ENCODE measurements at regions not wholly inside any gene's neighbourhood (a gene's known extent, or its start where the extent isn't known, plus 50 kb on each side); places are given as distances from the start of the nearest gene placed in this dataset.
"Not testable (repeated sequence)": the region's sequence is repeated elsewhere in the genome, so short reads cannot be mapped to it uniquely, and the experiment has no call there.

DNA sequence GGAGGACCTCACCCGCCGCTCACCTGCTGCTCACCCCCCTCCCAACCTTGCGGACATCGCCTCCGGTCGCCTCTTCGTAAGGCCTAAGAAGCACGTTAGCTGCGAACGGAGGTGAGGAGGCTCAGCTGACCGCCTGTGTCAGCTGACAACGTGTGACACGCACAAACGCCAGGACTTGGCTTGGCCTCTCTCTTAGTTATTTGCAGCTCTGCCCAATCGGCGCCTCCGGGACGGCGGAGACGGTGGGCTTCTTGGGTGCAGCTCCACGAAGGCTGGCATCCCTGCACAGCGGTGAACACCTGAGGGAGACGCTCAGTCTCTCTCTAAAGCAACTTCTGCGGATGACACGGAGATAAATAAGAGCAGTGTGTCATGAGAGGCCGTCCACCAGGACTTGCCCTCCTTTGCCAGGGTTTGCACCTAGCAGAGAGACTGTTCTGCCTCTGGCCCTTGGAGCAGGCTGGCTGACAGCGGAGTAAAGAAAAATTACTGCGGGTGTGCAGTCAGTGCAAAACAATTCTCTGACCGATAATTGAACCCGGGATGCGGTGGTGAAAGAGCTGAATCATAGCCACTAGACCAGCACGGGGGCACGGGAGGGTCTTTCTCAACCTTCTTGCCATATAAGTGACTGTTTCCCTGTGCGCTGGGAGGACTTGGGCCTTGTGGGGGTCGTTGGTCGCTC, 318.9 kb downstream of the FAM72C start:
- Histone ChIP-seq H3K4me3 (ENCODE audit: low read length, poor library complexity, severe bottlenecking) (no peak overlapping the region), H4K20me1 (ENCODE audit: insufficient read depth, low read length, poor library complexity, severe bottlenecking) (no peaks in the 10 kb centered on the region), H3K9ac (ENCODE audit: low read depth, low read length, poor library complexity, severe bottlenecking) (no peak overlapping the region), H3K9me3 (ENCODE audit: insufficient read depth, low read depth, low read length) (no peaks in the 10 kb centered on the region; the same call in 1 of the 2 replicates), H3K36me3 (ENCODE audit: insufficient read depth, low read length) (no peaks in the 10 kb centered on the region), H3F3A (ENCODE audit: low read depth) (no peaks in the 10 kb centered on the region), H3K27me3 (ENCODE audit: insufficient read depth, low read length, poor library complexity, severe bottlenecking) (no peaks in the 10 kb centered on the region), H2AFZ (ENCODE audit: low read length) (no peak overlapping the region), H3K79me2 (ENCODE audit: insufficient read depth, low read length) (no peaks in the 10 kb centered on the region), H3K4me1 (ENCODE audit: insufficient read depth, low read length, poor library complexity, severe bottlenecking) (no peaks in the 10 kb centered on the region), H3K4me2 (ENCODE audit: low read depth, low read length, poor library complexity, severe bottlenecking) (no peak overlapping the region), H3K9me2 (replicated peaks; ENCODE audit: low read depth, low read length) (no peaks in the 10 kb centered on the region)
- TF ChIP-seq CTCF (conservative IDR thresholded peaks at IDR 0.05; ENCODE audit: low read length), result no peak
- no peak for TF ChIP-seq EZH2phosphoT487 (IDR thresholded peaks at IDR 0.05; ENCODE audit: borderline replicate concordance)

DNA sequence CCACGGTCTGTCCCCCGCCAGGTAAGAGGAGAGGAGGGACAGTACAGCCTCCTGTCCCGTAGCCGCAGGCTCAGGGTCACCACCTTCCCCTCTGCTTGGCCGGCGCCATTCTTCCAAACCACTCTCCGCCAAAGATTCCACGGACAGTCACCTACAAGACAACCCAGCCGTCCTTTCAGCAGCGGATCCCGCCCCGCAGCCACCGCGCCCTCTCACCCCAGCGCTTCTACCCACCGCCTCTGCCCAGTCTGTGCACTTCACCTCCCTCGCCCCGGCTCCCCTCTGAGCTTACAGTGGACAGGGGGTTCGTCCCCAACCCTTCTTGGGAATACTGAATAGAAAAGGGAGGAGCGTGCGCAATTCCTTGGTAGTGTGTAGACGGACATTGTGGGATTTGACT, 319.6 kb downstream of the FAM72C start:
- Histone ChIP-seq H3K79me2 (ENCODE audit: insufficient read depth, low read length) (no peaks in the 10 kb centered on the region), H3K4me1 (ENCODE audit: insufficient read depth, low read length, poor library complexity, severe bottlenecking) (no peaks in the 10 kb centered on the region), H3K9ac (ENCODE audit: low read depth, low read length, poor library complexity, severe bottlenecking) (no peak overlapping the region), H4K20me1 (ENCODE audit: insufficient read depth, low read length, poor library complexity, severe bottlenecking) (no peaks in the 10 kb centered on the region), H3K4me3 (ENCODE audit: low read length, poor library complexity, severe bottlenecking) (no peak overlapping the region), H3K4me2 (ENCODE audit: low read depth, low read length, poor library complexity, severe bottlenecking) (no peak overlapping the region), H3K9me3 (ENCODE audit: insufficient read depth, low read depth, low read length) (no peaks in the 10 kb centered on the region; the same call in 1 of the 2 replicates), H2AFZ (ENCODE audit: low read length) (no peak overlapping the region), H3K36me3 (ENCODE audit: insufficient read depth, low read length) (no peaks in the 10 kb centered on the region), H3K9me2 (replicated peaks; ENCODE audit: low read depth, low read length) (no peaks in the 10 kb centered on the region), H3K27me3 (ENCODE audit: insufficient read depth, low read length, poor library complexity, severe bottlenecking) (no peaks in the 10 kb centered on the region), H3F3A (ENCODE audit: low read depth) (no peaks in the 10 kb centered on the region)
- no peak for TF ChIP-seq EZH2phosphoT487 (IDR thresholded peaks at IDR 0.05; ENCODE audit: borderline replicate concordance)
- TF ChIP-seq CTCF (conservative IDR thresholded peaks at IDR 0.05; ENCODE audit: low read length), result no peak

DNA sequence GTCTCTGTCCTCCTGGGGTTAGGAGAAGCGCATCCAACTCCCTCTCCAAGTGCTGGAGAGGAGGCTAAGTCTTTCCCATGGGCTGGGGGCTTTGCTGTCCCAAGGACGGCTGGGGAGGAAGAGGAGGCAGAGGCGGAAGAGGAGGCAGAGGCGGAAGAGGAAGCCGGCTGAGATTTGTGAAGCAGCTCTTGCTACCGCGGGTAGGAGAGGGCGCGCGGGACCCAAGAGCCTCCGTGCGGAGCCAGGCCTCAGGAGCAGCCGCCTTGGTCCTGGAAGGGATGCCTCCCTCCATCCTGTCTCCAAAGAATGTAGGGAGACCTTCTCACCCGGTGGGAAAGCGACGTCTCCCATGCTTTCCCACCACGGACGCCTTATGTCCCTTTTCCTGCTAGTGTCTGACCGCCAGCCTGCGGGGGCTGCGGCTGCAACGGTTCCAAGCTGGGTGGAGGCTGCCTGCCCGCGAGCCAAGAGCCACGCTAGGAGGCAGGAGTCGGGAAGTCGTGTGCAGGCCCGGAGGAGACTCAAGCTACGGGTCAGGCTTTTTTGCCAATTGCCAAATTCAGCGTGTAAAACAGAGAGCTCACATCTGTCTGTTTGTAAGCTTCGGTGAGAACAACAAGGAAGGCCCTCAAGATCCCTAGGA, 320.3 kb downstream of the FAM72C start:
- Histone ChIP-seq H3K36me3 (ENCODE audit: insufficient read depth, low read length) (no peaks in the 10 kb centered on the region), H2AFZ (ENCODE audit: low read length) (no peak overlapping the region), H3K4me3 (ENCODE audit: low read length, poor library complexity, severe bottlenecking) (no peak overlapping the region), H3K4me1 (ENCODE audit: insufficient read depth, low read length, poor library complexity, severe bottlenecking) (no peaks in the 10 kb centered on the region), H3K27me3 (ENCODE audit: insufficient read depth, low read length, poor library complexity, severe bottlenecking) (no peaks in the 10 kb centered on the region), H3K9me2 (replicated peaks; ENCODE audit: low read depth, low read length) (no peaks in the 10 kb centered on the region), H3K79me2 (ENCODE audit: insufficient read depth, low read length) (no peaks in the 10 kb centered on the region), H4K20me1 (ENCODE audit: insufficient read depth, low read length, poor library complexity, severe bottlenecking) (no peaks in the 10 kb centered on the region), H3K4me2 (ENCODE audit: low read depth, low read length, poor library complexity, severe bottlenecking) (no peak overlapping the region), H3K9me3 (ENCODE audit: insufficient read depth, low read depth, low read length) (no peaks in the 10 kb centered on the region; the same call in 1 of the 2 replicates), H3F3A (ENCODE audit: low read depth) (no peaks in the 10 kb centered on the region), H3K9ac (ENCODE audit: low read depth, low read length, poor library complexity, severe bottlenecking) (no peak overlapping the region)
- TF ChIP-seq EZH2phosphoT487 (IDR thresholded peaks at IDR 0.05; ENCODE audit: borderline replicate concordance), result no peak
- TF ChIP-seq CTCF (conservative IDR thresholded peaks at IDR 0.05; ENCODE audit: low read length), result no peak

- H3F3A ChIP-seq (ENCODE audit: low read depth); H4K20me1 ChIP-seq (ENCODE audit: insufficient read depth, low read length, poor library complexity, severe bottlenecking): not testable (repeated sequence)
Measured at GRCh38 chr1:143644035-143644434, 327.8 kb downstream of the FAM72C start.

More at GRCh38 chr1:143644035-143644434, 327.8 kb downstream of the FAM72C start:
- H3K27me3 ChIP-seq (ENCODE audit: insufficient read depth, low read length, poor library complexity, severe bottlenecking); H2AFZ ChIP-seq (ENCODE audit: low read length); H3K79me2 ChIP-seq (ENCODE audit: insufficient read depth, low read length); H3K36me3 ChIP-seq (ENCODE audit: insufficient read depth, low read length); H3K4me3 ChIP-seq (ENCODE audit: low read length, poor library complexity, severe bottlenecking); H3K9ac ChIP-seq (ENCODE audit: low read depth, low read length, poor library complexity, severe bottlenecking); H3K4me1 ChIP-seq (ENCODE audit: insufficient read depth, low read length, poor library complexity, severe bottlenecking); H3K9me2 ChIP-seq (replicated peaks; ENCODE audit: low read depth, low read length); H3K9me3 ChIP-seq (ENCODE audit: insufficient read depth, low read depth, low read length); H3K4me2 ChIP-seq (ENCODE audit: low read depth, low read length, poor library complexity, severe bottlenecking): not testable (repeated sequence)

Measured in Loucy (cell line).